HK-2 (cell line): ENCODE measurements at regions not wholly inside any gene's neighbourhood (a gene's known extent, or its start where the extent isn't known, plus 50 kb on each side); places are given as distances from the start of the nearest gene placed in this dataset.

Experiments used
- DNase-seq: peaks from one replicate; pipeline ENCODE4 v3.0.0-alpha.2; 2018; ENCODE audit not compliant: unreplicated experiment

DNA sequence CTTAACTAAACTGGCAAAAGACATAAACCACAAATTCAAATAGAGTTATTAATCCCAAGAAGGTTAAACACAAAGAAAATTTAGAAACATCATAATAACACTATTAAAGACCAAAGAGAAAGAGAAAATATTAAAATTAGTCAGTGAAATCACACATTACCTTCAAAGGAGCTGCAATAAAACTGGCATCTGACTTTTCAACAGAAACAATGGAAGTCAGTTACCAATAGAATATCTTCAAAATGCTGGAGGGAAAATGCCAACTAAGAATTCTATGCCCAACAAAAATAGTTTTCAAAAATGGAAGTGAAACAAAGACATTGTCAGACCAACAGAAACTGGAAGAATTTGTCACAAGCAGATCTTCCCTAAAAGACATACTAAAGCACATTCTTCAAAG, 68.7 kb upstream of the RNF7 start:
- DNase-seq, result no peak

DNA sequence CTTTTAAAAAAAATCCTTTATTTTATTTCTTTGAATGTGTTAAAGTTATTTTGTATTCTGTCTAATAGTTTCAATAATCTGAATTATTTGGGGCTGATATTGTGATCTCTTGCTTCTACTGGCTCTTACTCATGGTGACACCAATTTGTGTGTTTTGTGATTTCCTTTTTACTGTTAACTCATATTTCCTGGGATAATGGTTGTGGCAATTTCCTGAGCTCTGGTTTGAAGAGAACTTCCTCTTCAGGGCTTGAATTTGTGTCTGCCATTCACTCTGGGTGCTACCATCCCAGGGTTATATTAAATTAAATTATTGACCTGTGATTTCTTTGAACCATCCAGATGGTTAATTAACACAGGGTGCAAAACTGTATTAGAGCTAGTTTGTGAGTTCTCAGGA, 60.4 kb upstream of the RNF7 start:
- DNase-seq, result no peak

DNA sequence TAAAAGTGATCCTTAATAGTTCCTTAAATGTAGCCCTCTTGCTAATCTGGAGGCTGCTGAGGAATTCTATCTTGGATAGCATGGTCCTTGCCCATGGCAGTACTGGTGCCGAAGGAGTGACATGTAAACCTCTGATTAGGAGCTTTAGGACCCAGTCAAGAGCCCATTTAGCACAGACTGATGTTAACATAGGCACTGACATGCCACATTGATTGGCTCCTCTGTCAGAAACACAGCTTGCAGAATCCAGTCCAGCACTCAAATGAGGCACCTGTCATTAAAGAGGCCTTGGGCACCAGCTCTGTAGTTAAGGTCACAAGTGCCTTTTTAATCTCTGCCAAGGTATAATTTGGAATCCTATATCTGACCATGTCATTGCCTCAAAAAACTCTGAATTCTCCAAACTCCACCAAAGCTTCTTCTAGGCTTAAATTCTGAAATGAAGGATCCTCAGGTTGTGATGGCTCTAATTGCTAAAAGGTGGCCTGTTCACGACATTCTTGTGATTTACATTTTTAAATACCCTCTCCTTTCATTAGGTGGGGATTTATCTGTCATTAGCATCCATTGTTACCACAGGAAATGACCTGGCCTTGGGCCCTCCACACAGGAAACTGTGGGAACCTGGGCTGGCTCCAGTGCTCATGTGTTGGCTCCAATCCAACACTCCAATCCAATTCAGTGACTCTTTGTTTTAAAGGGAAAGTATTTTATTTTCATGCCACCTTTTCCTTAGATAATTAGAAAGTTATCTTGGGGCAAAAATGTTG, 57.3 kb upstream of the RNF7 start:
- peak; percentile 65 for DNase-seq

DNA sequence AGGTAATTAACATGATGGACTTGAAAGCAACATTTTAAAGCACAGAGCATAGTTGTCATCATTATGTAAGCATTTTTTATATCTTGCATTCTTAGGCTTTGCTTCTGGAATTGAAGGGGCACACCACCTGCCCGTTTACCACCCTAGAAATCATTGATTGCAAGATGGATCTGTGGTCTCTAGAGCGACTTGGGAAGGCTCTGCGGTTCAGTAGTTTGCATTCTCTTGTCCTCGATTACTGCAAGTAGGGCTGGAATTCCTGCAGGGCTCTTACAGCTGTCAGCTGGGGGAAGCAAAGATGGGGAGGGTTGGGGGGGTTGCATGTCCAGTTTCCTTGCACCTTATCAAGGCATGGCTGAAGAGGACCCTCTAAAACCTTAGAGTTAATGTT, 56.7 kb upstream of the RNF7 start:
- peak; percentile 20 for DNase-seq

DNA sequence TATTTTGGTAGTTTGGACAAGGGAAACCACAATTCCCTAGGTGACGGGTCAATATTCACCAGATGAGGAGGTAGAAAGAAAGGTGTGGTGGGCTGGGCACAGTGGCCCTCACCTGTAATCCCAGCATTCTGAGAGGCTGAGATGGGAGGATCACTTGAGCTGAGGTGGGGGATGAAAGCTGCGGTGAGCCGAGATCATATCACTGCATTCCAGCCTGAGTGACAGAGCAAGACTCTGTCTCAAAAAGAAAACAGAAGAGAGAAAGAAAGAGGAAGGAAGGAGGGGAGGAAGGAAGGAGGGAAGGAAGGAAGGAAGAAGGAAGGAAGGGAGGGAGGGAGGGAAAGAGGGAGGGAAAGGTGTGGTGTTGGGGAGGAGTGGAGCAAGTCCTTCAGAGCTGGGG, 56.1 kb upstream of the RNF7 start:
- DNase-seq, result no peak

DNA sequence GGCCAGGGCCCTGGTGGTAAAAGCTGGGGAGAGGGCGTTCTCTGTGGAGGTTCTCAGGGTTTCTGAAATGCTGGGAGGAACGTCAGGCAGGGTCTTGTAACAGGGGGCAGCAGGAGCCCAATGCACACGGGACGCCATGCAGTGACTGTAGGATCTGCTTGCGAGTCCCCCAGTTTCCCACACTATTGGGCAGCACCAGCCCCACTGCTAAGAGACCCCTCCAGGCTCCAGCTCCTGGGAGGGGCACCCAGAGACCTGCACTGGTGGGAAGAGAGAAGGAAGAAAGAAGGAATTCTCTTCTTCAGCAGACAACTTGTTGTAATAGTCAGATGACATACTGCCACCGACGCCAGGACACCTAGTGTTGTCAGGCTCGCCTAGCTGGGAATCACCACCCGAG, 55.2 kb upstream of the RNF7 start:
- DNase-seq, result no peak

DNA sequence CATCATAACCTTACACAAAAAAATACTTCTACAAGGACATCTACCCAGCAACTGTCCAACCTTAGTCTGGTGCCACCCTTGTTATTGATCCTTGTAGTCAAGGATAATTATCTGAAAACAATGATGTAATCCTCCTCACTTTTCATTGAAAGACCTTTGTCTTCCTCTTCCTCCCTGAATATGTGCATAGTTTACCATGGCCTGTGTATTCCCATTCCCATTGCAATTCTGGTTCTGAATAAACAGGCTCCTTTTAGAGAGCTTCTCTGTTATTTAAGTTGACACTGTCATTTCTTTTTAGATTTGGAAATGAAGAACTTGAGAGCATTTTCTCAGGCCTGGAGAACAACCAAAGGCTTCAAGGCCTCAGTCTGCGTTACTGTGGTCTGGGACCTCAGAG, 53.3 kb upstream of the RNF7 start:
- no peak for DNase-seq

DNA sequence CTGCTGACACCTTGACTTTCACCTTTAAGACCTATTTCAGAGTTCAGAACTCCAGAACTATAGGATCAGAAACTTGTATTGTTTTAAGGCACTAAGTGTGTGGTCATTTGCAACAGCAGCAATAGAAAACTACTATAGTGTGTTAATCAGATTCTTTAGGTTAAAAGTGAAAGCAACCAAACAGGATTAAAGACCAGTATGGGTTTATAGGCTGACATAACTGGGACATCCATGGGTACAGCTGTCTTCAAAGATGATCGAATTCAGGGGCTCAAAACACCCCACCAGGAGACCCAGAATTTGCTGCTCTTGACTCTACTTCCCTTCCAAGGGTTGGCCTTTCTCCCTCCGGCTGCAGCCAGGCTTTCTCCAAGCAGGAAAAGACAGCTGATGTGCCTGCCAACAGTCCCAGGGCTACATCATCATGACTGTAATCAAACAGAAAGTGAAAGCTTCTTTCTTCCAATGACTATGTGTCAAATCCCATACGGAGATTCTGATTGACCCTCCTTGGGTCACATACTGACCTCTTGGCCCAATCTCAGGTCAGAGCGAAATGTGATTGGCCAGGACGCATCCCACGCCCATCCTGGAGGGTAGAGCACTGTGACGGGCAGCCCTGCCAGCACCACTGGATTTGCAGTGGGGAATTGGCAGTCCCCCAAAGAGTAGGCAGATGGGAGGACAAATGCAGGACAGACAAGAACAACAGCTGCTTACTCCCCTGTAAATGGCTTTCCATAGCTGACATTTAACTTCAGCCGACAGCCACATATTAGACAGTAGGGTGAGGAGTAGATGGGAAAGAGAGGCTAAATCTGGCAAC, 51.4 kb upstream of the RNF7 start:
- DNase-seq, result no peak
